Small intestine (tissue), 7 donors: ENCODE measurements at regions not wholly inside any gene's neighbourhood (a gene's known extent, or its start where the extent isn't known, plus 50 kb on each side); places are given as distances from the start of the nearest gene placed in this dataset.

Experiments used
- DNase-seq, 2 donors: peaks; one replicate each; pipeline versions ENCODE4 v3.0.0 to v3.0.0-alpha.2; 2013
- FAIRE-seq: peaks from 2 replicates; lab custom pipeline; 2012; peaks lifted over from hg19 to GRCh38; lab: Jason Lieb, UNC
- H3K27ac ChIP-seq, 3 donors: one replicate each; pipeline ENCODE4 v1.5.1; 2013; ENCODE audit warnings: low read length in 2 of 3, mild to moderate bottlenecking in 2 of 3, control low read depth in 1 of 3, inconsistent platforms in 1 of 3, low read depth in 1 of 3, moderate library complexity in 1 of 3
- H3K27me3 ChIP-seq, 3 donors: one replicate each; pipeline ENCODE4 v1.6.1; 2013; ENCODE audit warnings: low read length in 3 of 3, inconsistent platforms in 1 of 3; ENCODE audit not compliant: control insufficient read depth in 3 of 3, insufficient read depth in 3 of 3
- H3K36me3 ChIP-seq, 3 donors: one replicate each; pipeline ENCODE4 v1.6.1; 2013; ENCODE audit warnings: low read length in 3 of 3, inconsistent platforms in 1 of 3, low read depth in 1 of 3, mild to moderate bottlenecking in 1 of 3, moderate library complexity in 1 of 3; ENCODE audit not compliant: control insufficient read depth in 3 of 3, insufficient read depth in 2 of 3
- H3K4me1 ChIP-seq, 3 donors: one replicate each; pipeline ENCODE4 v1.6.1; 2013; ENCODE audit warnings: low read length in 2 of 3, inconsistent platforms in 1 of 3, low read depth in 1 of 3, mild to moderate bottlenecking in 1 of 3, moderate library complexity in 1 of 3; ENCODE audit not compliant: control insufficient read depth in 3 of 3, insufficient read depth in 2 of 3
- H3K4me3 ChIP-seq, 3 donors: one replicate each; pipeline ENCODE4 v1.5.1; 2013; ENCODE audit warnings: low read length in 3 of 3, control low read depth in 1 of 3, inconsistent platforms in 1 of 3, low read depth in 1 of 3, mild to moderate bottlenecking in 1 of 3, moderate library complexity in 1 of 3
- H3K9me3 ChIP-seq, 2 donors: one replicate each; pipeline ENCODE4 v1.6.1; 2013; ENCODE audit warnings: low read depth in 1 of 2, low read length in 1 of 2; ENCODE audit not compliant: control insufficient read depth in 2 of 2, insufficient read depth in 1 of 2
- WGBS, 3 donors: extraction: QIAGEN DNeasy Blood & Tissue Kit; methylation state at CpG; one replicate each; pipeline ENCODE4 v1.1.7; 2013; 5-methylcytosine and 5-hydroxymethylcytosine counted together
- donor health status: healthy with polysubstance abuse.
- donor health status: control.
- donor health status: control.
- donor health status: Bipolar disorder and iron deficiency.
- donor health status: healthy.

DNA sequence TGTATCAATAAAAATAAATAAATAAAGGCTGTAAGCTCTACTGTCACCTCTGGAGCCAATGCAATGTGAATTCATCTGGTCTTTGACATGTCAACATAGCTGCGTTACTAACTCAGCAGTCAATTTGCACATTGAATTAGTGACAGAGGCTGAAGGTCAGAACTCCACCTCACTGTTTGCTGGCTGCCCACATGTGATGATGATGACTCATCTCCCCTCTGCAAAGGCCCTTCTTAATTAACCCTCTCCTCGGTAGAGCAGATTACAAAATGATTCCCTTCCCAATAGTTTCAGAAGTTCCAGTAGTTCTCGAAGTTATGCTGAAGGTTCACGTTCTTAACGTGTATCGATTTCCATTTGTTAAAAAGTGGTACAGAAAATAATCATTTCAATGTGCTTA lies 1626.0 kb upstream of the TENM3 start:
- Histone ChIP-seq H3K4me1 (no peaks in the 10 kb centered on the region), H3K36me3 (no peaks in the 10 kb centered on the region), H3K27ac (no peak overlapping the region), H3K9me3 (no peaks in the 10 kb centered on the region), H3K4me3 (no peak overlapping the region), H3K27me3 (peaks cover 0 to 2% (median 0%) of the 10 kb centered on the region in 3 donors)
- DNase-seq (peak; percentile 19 to 75), FAIRE-seq (no peak)
- whole genome bisulfite sequencing, 3 donors, result 64 to 72% (median 67%) methylated on average over 6 of the region's 6 CpGs

DNA sequence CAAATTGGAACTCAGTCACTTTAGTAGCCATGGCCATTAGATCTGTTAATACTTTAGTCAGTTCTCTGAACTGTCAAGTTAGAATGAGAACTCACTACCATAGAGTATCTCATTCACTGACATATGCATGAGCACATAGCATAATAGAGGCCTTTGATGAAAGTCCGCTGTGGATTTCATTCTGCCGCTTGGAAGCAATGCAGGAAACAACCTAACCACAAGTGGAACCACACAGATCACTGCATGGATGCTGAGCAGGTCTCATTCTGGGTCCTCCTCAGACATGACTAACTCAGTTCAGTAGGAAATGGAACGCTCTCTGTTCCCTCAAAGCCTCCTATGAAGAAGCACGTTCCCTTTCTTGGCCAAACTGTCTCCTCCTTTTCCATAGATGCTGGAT lies 1624.8 kb upstream of the TENM3 start:
- H3K4me1 ChIP-seq, result no peaks in the 10 kb centered on the region
- no peak overlapping the region for H3K27ac ChIP-seq
- H3K9me3 ChIP-seq, result no peaks in the 10 kb centered on the region
- DNase-seq, result no peak
- FAIRE-seq, result no peak
- no peaks in the 10 kb centered on the region for H3K36me3 ChIP-seq
- H3K4me3 ChIP-seq, result no peak overlapping the region
- 62 to 77% (median 70%) methylated on average over 4 of the region's 4 CpGs for WGBS, 3 donors
- H3K27me3 ChIP-seq, result peaks cover 0 to 2% (median 0%) of the 10 kb centered on the region in 3 donors

DNA sequence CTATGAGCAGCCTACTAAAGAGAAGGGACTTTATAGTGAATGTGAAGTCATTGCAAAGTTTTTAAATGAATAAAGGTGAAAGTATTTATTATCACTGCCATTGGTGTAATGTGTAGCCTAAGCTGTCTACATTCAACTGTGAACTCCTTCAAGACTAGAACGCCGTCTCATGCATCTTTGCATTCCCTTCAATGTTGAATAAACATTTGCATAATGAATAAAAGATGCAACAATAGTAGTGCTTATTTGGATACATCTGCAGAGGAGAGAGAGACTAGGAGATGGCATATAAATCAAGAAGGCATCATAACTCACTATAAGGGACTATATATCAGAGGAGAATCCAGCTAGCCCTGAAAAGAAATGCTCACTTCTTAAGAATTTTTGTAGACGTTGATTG lies 1623.8 kb upstream of the TENM3 start:
- FAIRE-seq (no peak), DNase-seq (no peak)
- no peak overlapping the region for H3K4me3 ChIP-seq
- H3K36me3 ChIP-seq, result no peaks in the 10 kb centered on the region
- WGBS, 3 donors, result 61 to 89% (median 84%) methylated on average over 3 of the region's 3 CpGs
- H3K27ac ChIP-seq, result no peak overlapping the region
- no peaks in the 10 kb centered on the region for H3K9me3 ChIP-seq
- H3K27me3 ChIP-seq, result peaks cover 0 to 2% (median 0%) of the 10 kb centered on the region in 3 donors
- no peaks in the 10 kb centered on the region for H3K4me1 ChIP-seq

DNA sequence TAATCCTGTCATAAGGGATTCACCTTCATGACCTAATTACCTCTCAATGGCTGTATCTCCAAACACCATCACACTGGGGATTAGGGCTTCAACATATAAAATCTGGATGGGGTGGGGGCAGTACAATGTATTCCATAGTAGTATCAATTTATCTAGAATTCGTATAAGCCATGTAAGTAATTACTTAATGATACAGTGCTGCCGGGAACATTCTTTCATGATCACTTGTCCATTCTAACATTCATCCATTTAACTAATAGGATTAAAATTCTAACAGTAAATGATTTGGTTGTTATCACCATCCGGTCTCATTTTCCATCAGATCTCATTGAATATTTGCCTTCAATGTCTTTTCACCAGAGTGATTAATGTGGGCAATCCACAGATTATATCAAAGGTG lies 1620.9 kb upstream of the TENM3 start:
- no peak for DNase-seq
- no peak for FAIRE-seq
- WGBS, 3 donors, result 64 to 72% (median 70%) methylated on average over 3 of the region's 3 CpGs
- Histone ChIP-seq H3K27ac (no peak overlapping the region), H3K4me3 (no peak overlapping the region), H3K4me1 (no peaks in the 10 kb centered on the region), H3K36me3 (no peaks in the 10 kb centered on the region), H3K27me3 (peaks cover 0 to 2% (median 0%) of the 10 kb centered on the region in 3 donors), H3K9me3 (no peaks in the 10 kb centered on the region)

DNA sequence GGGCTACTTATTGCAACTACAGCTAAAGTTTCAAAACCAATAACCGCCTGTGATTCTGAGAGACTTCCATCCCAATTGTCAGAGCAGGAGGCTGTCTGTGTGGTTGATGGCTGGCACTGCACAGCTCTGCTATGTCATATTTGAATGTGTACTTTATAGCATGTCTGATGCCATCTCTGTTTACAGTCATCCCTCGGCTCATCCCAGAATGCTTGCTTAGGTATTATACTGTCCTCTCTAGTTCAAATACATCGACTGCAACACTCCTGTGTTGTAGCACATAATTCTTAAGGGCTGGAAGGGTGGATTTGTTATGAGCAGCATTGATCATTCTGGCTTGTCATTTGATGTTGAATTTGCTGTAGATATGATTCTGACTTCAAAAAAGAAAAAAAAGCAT lies 1617.5 kb upstream of the TENM3 start:
- FAIRE-seq, result no peak
- no peak overlapping the region for H3K4me3 ChIP-seq
- H3K27me3 ChIP-seq, result no peaks in the 10 kb centered on the region
- H3K9me3 ChIP-seq, result no peaks in the 10 kb centered on the region
- 76 to 82% (median 78%) methylated on average over 3 of the region's 3 CpGs for WGBS, 3 donors
- no peaks in the 10 kb centered on the region for H3K4me1 ChIP-seq
- no peaks in the 10 kb centered on the region for H3K36me3 ChIP-seq
- no peak for DNase-seq
- no peak overlapping the region for H3K27ac ChIP-seq

DNA sequence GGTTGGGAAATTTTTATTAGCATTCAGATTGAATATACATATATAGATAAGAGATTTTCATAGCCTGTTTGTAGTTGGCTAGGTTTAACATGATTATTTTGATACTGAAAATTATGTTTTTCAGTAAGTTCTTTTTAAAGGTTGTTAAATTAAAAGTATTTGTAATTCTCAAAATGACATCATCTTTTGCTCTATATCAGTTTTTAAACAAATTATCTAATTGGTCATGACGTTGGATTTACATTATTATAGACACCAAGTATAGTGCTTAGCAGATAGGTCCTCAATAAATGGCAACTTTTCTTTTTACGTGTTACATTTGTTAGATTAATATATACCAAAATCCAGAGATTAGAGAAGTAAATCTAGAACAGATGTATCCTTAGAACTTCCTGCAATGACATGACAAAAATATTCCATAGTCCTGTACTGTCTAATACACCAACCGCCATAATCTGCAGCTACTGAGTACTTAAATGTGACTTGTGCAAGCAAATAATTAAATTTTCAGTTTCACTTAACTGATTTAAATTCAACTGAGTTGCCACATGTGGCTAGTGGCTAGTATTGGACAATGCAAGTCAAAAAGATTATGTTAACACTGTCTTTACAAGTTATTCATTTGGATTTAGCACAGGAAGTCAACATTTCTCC lies 1613.1 kb upstream of the TENM3 start:
- no peak overlapping the region for H3K4me3 ChIP-seq
- no peaks in the 10 kb centered on the region for H3K4me1 ChIP-seq
- no peak overlapping the region for H3K27ac ChIP-seq
- 59 to 69% (median 64%) methylated on average over 3 of the region's 3 CpGs for WGBS, 3 donors
- H3K27me3 ChIP-seq, result no peaks in the 10 kb centered on the region
- H3K36me3 ChIP-seq, result no peaks in the 10 kb centered on the region
- FAIRE-seq (no peak), DNase-seq (no peak)
- no peaks in the 10 kb centered on the region for H3K9me3 ChIP-seq

DNA sequence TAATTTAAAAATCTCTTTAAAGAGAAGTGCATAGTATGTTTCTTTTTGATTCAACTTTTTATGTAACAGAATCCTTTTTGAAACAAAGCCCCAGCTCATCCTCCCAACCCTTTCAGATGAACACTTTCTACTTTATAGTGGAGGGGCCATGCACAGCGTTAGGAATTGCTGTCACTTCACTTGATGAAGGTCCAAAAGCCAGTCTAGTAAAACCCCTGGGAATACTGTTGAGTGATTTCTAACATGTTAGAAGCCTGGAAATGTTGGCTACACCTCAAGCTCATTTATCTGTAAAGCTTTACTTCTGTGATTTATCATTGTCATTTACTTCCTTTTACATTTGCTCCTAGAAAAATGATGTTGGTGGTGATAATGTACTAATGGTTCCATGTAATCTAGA lies 1608.9 kb upstream of the TENM3 start:
- no peaks in the 10 kb centered on the region for H3K4me1 ChIP-seq
- no peak for FAIRE-seq

DNA sequence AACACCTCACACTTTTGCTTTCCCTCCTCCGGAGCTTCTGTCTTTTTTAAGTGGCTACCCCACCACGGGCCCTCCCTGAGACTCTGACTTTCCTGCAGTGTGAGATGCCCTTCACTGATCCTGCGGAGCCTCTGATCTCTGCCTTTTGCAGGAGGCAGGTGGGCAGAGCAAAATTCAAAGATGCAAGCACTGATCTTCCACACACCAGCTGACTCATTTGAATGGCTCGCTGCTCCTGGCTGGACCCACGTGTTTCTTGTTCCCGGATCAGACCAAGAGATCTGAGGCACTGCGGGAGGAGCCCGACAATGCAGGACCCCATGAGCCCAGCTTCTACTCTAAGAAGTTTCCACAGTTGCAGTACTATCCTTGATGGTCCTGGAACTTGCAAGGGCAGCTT lies 1607.9 kb upstream of the TENM3 start:
- no peak for DNase-seq
- Histone ChIP-seq H3K4me3 (no peak overlapping the region), H3K27me3 (peaks cover 0 to 4% (median 0%) of the 10 kb centered on the region in 3 donors), H3K27ac (no peak overlapping the region), H3K9me3 (no peaks in the 10 kb centered on the region), H3K4me1 (no peaks in the 10 kb centered on the region), H3K36me3 (no peaks in the 10 kb centered on the region)
- FAIRE-seq, result no peak
- WGBS, 3 donors, result 67 to 71% (median 68%) methylated on average over 8 of the region's 8 CpGs

More for the DNA sequence above, 1608.9 kb upstream of the TENM3 start:
- Histone ChIP-seq H3K27me3 (peaks cover 0 to 4% (median 0%) of the 10 kb centered on the region in 3 donors), H3K36me3 (no peaks in the 10 kb centered on the region), H3K27ac (no peak overlapping the region), H3K9me3 (no peaks in the 10 kb centered on the region), H3K4me3 (no peak overlapping the region)
- WGBS, 3 donors, result 50 to 70% (median 52%) methylated on average over 1 of the region's 1 CpG
- DNase-seq, result no peak
